ENCODE measurements at regions not wholly inside any gene's neighbourhood (a gene's known extent, or its start where the extent isn't known, plus 50 kb on each side); places are given as distances from the start of the nearest gene placed in this dataset.

DNA sequence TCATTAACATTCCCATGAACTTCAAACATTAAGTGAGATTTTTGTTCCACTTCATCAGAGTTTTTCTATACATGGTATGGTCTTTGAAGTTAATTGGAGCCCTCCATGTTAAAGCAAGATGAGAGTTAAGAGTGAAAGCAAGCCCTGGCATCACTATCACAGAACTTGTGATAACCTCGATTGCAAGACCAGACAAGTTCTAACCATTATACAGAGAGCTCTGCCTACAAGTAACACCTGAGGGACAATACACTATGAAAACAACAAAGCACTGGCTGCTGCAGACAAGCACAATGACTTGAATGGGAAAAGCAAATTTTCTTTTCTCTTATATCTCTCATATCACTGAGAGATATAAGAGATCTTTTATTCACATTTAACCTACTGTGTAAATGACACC lies 126.6 kb upstream of the GYPA start (continued):
- TF ChIP-seq, protein P1, sequence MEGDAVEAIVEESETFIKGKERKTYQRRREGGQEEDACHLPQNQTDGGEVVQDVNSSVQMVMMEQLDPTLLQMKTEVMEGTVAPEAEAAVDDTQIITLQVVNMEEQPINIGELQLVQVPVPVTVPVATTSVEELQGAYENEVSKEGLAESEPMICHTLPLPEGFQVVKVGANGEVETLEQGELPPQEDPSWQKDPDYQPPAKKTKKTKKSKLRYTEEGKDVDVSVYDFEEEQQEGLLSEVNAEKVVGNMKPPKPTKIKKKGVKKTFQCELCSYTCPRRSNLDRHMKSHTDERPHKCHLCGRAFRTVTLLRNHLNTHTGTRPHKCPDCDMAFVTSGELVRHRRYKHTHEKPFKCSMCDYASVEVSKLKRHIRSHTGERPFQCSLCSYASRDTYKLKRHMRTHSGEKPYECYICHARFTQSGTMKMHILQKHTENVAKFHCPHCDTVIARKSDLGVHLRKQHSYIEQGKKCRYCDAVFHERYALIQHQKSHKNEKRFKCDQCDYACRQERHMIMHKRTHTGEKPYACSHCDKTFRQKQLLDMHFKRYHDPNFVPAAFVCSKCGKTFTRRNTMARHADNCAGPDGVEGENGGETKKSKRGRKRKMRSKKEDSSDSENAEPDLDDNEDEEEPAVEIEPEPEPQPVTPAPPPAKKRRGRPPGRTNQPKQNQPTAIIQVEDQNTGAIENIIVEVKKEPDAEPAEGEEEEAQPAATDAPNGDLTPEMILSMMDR (conservative IDR thresholded peaks at IDR 0.05; ENCODE audit: low read depth in 2 of 2), result no peak
- no peak for TF ChIP-seq EZH2 (IDR thresholded peaks at IDR 0.05; ENCODE audit: low read depth, unreplicated experiment)
- no peak for TF ChIP-seq STAT1 (IDR thresholded peaks at IDR 0.05; ENCODE audit: unreplicated experiment)

DNA sequence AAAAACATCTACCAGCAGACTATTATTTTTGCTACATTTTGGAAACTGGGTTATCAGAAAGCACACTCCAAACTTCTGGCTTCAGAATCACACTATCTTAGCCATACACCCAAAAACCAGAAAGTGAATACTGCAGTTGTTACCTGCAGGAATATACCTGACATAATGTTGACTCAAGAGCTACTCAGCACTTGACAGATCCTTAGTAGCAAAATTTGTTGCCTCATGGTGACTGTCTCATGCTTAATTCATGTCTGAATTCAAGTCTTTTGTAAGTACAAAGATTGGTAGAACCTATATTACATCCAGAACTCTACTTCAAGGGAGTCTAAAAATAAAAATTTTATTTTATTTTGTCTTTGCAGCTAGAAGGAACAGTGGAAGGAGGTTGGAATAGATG lies 140.2 kb upstream of the GYPA start:
- Histone ChIP-seq H3K4me2 (no peak overlapping the region), H3K27ac (ENCODE audit: low read depth) (no peak overlapping the region), H2AFZ (no peak overlapping the region), H3K27me3 (ENCODE audit: insufficient read depth) (no peaks in the 10 kb centered on the region), H3F3A (replicated peaks; ENCODE audit: low read depth) (no peaks in the 10 kb centered on the region), H3K79me2 (replicated peaks; ENCODE audit: insufficient read depth) (no peaks in the 10 kb centered on the region), H3K36me3 (ENCODE audit: insufficient read depth) (no peaks in the 10 kb centered on the region), H4K20me1 (replicated peaks; ENCODE audit: insufficient read depth) (no peaks in the 10 kb centered on the region), H3K4me3 (no peak overlapping the region), H3K4me1 (ENCODE audit: insufficient read depth) (no peaks in the 10 kb centered on the region), H3K9me2 (ENCODE audit: insufficient read depth) (0 out of 2 replicates have a peak, but pooled peaks cover 6% of the 10 kb centered on the region)
- H3K9me3 Mint-ChIP-seq, result no peaks in the 10 kb centered on the region
- DNase-seq (ENCODE audit: low spot score) (no peak), ATAC-seq (no peak)
- no peaks in the 10 kb centered on the region for H3K27me3 Mint-ChIP-seq (ENCODE audit: insufficient read depth, low read depth, poor library complexity)
- H3K4me1 Mint-ChIP-seq, result no peaks in the 10 kb centered on the region
- no peaks in the 10 kb centered on the region for H3K36me3 Mint-ChIP-seq (ENCODE audit: low read depth)
- H3K27ac Mint-ChIP-seq, result no peak overlapping the region
- H3K4me3 Mint-ChIP-seq, result no peak overlapping the region
- TF ChIP-seq EZH2phosphoT487 (IDR thresholded peaks at IDR 0.05; ENCODE audit: unreplicated experiment) (no peak), JUNB (IDR thresholded peaks at IDR 0.05; ENCODE audit: unreplicated experiment) (no peak), NANOG (IDR thresholded peaks at IDR 0.05; ENCODE audit: borderline replicate concordance) (no peak), ZNF114 (CRISPR knock-in tag; IDR thresholded peaks at IDR 0.05) (no peak), ZNF331 (CRISPR knock-in tag; IDR thresholded peaks at IDR 0.05; ENCODE audit: low read depth) (no peak), CREB1 (CRISPR knock-in tag; IDR thresholded peaks at IDR 0.05; ENCODE audit: low read depth) (no peak), EZH2 (IDR thresholded peaks at IDR 0.05; ENCODE audit: low read depth, unreplicated experiment) (no peak)
- TF ChIP-seq, protein P2, sequence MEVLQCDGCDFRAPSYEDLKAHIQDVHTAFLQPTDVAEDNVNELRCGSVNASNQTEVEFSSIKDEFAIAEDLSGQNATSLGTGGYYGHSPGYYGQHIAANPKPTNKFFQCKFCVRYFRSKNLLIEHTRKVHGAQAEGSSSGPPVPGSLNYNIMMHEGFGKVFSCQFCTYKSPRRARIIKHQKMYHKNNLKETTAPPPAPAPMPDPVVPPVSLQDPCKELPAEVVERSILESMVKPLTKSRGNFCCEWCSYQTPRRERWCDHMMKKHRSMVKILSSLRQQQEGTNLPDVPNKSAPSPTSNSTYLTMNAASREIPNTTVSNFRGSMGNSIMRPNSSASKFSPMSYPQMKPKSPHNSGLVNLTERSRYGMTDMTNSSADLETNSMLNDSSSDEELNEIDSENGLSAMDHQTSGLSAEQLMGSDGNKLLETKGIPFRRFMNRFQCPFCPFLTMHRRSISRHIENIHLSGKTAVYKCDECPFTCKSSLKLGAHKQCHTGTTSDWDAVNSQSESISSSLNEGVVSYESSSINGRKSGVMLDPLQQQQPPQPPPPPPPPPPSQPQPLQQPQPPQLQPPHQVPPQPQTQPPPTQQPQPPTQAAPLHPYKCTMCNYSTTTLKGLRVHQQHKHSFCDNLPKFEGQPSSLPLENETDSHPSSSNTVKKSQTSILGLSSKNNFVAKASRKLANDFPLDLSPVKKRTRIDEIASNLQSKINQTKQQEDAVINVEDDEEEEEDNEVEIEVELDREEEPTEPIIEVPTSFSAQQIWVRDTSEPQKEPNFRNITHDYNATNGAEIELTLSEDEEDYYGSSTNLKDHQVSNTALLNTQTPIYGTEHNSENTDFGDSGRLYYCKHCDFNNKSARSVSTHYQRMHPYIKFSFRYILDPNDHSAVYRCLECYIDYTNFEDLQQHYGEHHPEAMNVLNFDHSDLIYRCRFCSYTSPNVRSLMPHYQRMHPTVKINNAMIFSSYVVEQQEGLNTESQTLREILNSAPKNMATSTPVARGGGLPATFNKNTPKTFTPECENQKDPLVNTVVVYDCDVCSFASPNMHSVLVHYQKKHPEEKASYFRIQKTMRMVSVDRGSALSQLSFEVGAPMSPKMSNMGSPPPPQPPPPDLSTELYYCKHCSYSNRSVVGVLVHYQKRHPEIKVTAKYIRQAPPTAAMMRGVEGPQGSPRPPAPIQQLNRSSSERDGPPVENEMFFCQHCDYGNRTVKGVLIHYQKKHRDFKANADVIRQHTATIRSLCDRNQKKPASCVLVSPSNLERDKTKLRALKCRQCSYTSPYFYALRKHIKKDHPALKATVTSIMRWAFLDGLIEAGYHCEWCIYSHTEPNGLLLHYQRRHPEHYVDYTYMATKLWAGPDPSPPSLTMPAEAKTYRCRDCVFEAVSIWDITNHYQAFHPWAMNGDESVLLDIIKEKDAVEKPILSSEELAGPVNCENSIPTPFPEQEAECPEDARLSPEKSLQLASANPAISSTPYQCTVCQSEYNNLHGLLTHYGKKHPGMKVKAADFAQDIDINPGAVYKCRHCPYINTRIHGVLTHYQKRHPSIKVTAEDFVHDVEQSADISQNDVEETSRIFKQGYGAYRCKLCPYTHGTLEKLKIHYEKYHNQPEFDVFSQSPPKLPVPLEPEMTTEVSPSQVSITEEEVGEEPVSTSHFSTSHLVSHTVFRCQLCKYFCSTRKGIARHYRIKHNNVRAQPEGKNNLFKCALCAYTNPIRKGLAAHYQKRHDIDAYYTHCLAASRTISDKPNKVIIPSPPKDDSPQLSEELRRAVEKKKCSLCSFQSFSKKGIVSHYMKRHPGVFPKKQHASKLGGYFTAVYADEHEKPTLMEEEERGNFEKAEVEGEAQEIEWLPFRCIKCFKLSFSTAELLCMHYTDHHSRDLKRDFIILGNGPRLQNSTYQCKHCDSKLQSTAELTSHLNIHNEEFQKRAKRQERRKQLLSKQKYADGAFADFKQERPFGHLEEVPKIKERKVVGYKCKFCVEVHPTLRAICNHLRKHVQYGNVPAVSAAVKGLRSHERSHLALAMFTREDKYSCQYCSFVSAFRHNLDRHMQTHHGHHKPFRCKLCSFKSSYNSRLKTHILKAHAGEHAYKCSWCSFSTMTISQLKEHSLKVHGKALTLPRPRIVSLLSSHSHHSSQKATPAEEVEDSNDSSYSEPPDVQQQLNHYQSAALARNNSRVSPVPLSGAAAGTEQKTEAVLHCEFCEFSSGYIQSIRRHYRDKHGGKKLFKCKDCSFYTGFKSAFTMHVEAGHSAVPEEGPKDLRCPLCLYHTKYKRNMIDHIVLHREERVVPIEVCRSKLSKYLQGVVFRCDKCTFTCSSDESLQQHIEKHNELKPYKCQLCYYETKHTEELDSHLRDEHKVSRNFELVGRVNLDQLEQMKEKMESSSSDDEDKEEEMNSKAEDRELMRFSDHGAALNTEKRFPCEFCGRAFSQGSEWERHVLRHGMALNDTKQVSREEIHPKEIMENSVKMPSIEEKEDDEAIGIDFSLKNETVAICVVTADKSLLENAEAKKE (CRISPR knock-in tag; IDR thresholded peaks at IDR 0.05), result no peak
- TF ChIP-seq, protein P1 (conservative IDR thresholded peaks at IDR 0.05; ENCODE audit: low read depth in 2 of 2), result no peak
- TF ChIP-seq, protein P3, sequence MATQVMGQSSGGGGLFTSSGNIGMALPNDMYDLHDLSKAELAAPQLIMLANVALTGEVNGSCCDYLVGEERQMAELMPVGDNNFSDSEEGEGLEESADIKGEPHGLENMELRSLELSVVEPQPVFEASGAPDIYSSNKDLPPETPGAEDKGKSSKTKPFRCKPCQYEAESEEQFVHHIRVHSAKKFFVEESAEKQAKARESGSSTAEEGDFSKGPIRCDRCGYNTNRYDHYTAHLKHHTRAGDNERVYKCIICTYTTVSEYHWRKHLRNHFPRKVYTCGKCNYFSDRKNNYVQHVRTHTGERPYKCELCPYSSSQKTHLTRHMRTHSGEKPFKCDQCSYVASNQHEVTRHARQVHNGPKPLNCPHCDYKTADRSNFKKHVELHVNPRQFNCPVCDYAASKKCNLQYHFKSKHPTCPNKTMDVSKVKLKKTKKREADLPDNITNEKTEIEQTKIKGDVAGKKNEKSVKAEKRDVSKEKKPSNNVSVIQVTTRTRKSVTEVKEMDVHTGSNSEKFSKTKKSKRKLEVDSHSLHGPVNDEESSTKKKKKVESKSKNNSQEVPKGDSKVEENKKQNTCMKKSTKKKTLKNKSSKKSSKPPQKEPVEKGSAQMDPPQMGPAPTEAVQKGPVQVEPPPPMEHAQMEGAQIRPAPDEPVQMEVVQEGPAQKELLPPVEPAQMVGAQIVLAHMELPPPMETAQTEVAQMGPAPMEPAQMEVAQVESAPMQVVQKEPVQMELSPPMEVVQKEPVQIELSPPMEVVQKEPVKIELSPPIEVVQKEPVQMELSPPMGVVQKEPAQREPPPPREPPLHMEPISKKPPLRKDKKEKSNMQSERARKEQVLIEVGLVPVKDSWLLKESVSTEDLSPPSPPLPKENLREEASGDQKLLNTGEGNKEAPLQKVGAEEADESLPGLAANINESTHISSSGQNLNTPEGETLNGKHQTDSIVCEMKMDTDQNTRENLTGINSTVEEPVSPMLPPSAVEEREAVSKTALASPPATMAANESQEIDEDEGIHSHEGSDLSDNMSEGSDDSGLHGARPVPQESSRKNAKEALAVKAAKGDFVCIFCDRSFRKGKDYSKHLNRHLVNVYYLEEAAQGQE (IDR thresholded peaks at IDR 0.05; ENCODE audit: unreplicated experiment), result no peak
